K562 (cell line): ENCODE measurements at regions not wholly inside any gene's neighbourhood (a gene's known extent, or its start where the extent isn't known, plus 50 kb on each side); places are given as distances from the start of the nearest gene placed in this dataset.

Experiments used
- ATAC-seq: fragments of 200-7000 bp; cut with Tn5 transposase; 3 replicates; pipeline ENCODE4 v1.9.1; 2020; ENCODE audit warnings: moderate library complexity
- BruUV-seq: library from RNA; stranded (reverse); fragments of 400-500 nt; replicated peaks from 2 replicates; lab custom pipeline; 2021; lab: Mats Ljungman, UMichigan
- CTCF ChIA-PET: fragments of 300-600 bp; formaldehyde crosslinking; extraction: SDS; loops from one replicate; lab custom pipeline; 2021; ENCODE audit warnings: low intra/inter-chr PET ratio; lab: Yijun Ruan, JAX
- POLR2A ChIA-PET: fragments of 300-600, 350-650 bp; sonication (Branson Sonifier 250); formaldehyde crosslinking; extraction: SDS; loops from one replicate; lab custom pipeline; 2021; ENCODE audit warnings: antibody characterized with exemption, inconsistent platforms; lab: Yijun Ruan, JAX
- DNase-seq, 4 experiments: peaks; one replicate each; pipeline versions ENCODE4 v3.0.0 to v3.0.0-alpha.2; 2011 to 2018; ENCODE audit warnings: low spot score in 3 of 4, mixed read lengths in 3 of 4; ENCODE audit errors: extremely low read depth in 1 of 4
- FAIRE-seq: peaks from 2 replicates; lab custom pipeline; 2011; peaks lifted over from hg19 to GRCh38; lab: Jason Lieb, UNC
- H2AFZ ChIP-seq: 2 replicates; pipeline ENCODE4 v1.6.0; 2011; ENCODE audit warnings: low read depth, low read length, control low read depth, inconsistent platforms
- H3K27ac ChIP-seq: fragments of 200-600 bp; 3 replicates; pipeline ENCODE4 v1.8.0; 2011; ENCODE audit warnings: low read depth, mild to moderate bottlenecking, control low read depth, inconsistent platforms, low read length, moderate library complexity, mixed read lengths; ENCODE audit errors: extremely low read depth
- H3K27me3 ChIP-seq, 2 experiments: fragments of 300-600 bp in 1 of 2; 2 replicates in 1 of 2; 3 replicates in 1 of 2; pipeline versions ENCODE4 v1.6.0 to v1.8.0; 2011; ENCODE audit warnings: inconsistent platforms in 2 of 2, low read length in 2 of 2, mild to moderate bottlenecking in 1 of 2, mixed read lengths in 1 of 2, moderate library complexity in 1 of 2; ENCODE audit not compliant: control insufficient read depth in 2 of 2, insufficient read depth in 2 of 2
- H3K36me3 ChIP-seq: fragments of 300-600 bp; 3 replicates; pipeline ENCODE4 v1.8.0; 2011; ENCODE audit warnings: mild to moderate bottlenecking, low read length, inconsistent platforms; ENCODE audit not compliant: control insufficient read depth, insufficient read depth
- H3K4me1 ChIP-seq, 2 experiments: fragments of 200-600 bp in 1 of 2; replicated peaks in 1 of 2; 2 replicates in 1 of 2; 3 replicates in 1 of 2; pipeline versions ENCODE4 v1.5.1 to v1.8.0; 2011; ENCODE audit warnings: inconsistent platforms in 2 of 2, low read length in 2 of 2, mild to moderate bottlenecking in 1 of 2, mixed read lengths in 1 of 2, moderate library complexity in 1 of 2; ENCODE audit not compliant: control insufficient read depth in 2 of 2, insufficient read depth in 2 of 2
- H3K4me2 ChIP-seq: 2 replicates; pipeline ENCODE4 v1.6.1; 2011; ENCODE audit warnings: low read length, control low read depth, inconsistent platforms, mixed read lengths; ENCODE audit not compliant: insufficient read depth
- H3K4me3 ChIP-seq: fragments of 200-600 bp; sonication (generic), shearing (Covaris generic); 2 replicates; pipeline ENCODE4 v1.5.1; 2016; ENCODE audit warnings: control low read depth, inconsistent platforms
- H3K79me2 ChIP-seq: fragments of 200-600 bp; 3 replicates; pipeline ENCODE4 v1.8.0; 2011; ENCODE audit warnings: low read length, inconsistent platforms; ENCODE audit not compliant: control insufficient read depth, insufficient read depth
- H3K9ac ChIP-seq, 2 experiments: 2 replicates each; pipeline versions ENCODE4 v1.6.0 to v1.6.1; 2011; ENCODE audit warnings: low read depth in 2 of 2, low read length in 2 of 2, control low read depth in 1 of 2, inconsistent platforms in 1 of 2, mild to moderate bottlenecking in 1 of 2, mixed read lengths in 1 of 2; ENCODE audit not compliant: insufficient read depth in 1 of 2
- H3K9me1 ChIP-seq: one replicate; pipeline ENCODE4 v1.6.0; 2011; ENCODE audit warnings: inconsistent platforms, mild to moderate bottlenecking, low read length, moderate library complexity; ENCODE audit not compliant: control insufficient read depth, insufficient read depth
- H3K9me3 ChIP-seq: replicated peaks from 2 replicates; pipeline ENCODE4 v1.5.1; 2011; ENCODE audit warnings: low read depth, low read length, inconsistent platforms; ENCODE audit not compliant: control insufficient read depth, insufficient read depth
- H4K20me1 ChIP-seq: replicated peaks from 2 replicates; pipeline ENCODE4 v1.6.1; 2011; ENCODE audit warnings: low read length, inconsistent platforms, mixed read lengths; ENCODE audit not compliant: control insufficient read depth, insufficient read depth
- ADNP ChIP-seq: fragments of 200-800 bp; sonication (Bioruptor generic); IDR thresholded peaks from 2 replicates; pipeline ENCODE4 v1.6.1; 2016; ENCODE audit warnings: missing genetic modification characterization, missing compliant biosample characterization
- CBFA2T2 ChIP-seq: fragments of 450-650 bp; conservative IDR thresholded peaks from 2 replicates; pipeline ENCODE4 v1.6.1; 2017; ENCODE audit warnings: mild to moderate bottlenecking
- ILK ChIP-seq: fragments of 450-650 bp; IDR thresholded peaks from 2 replicates; pipeline ENCODE4 v1.6.1; 2016; ENCODE audit warnings: missing genetic modification characterization, low read depth, mild to moderate bottlenecking, missing compliant biosample characterization, moderate library complexity, borderline replicate concordance
- NCOA2 ChIP-seq, 2 experiments: fragments of 450-650 bp; IDR thresholded peaks; 2 replicates each; pipeline ENCODE4 v1.6.1; 2018; ENCODE audit warnings: mild to moderate bottlenecking in 2 of 2, moderate library complexity in 1 of 2; ENCODE audit not compliant: partially characterized antibody in 2 of 2
- NKRF ChIP-seq: fragments of 450-650 bp; IDR thresholded peaks from 2 replicates; pipeline ENCODE4 v1.6.1; 2016; ENCODE audit warnings: borderline replicate concordance
- TBP ChIP-seq: optimal IDR thresholded peaks from 2 replicates; pipeline ENCODE3; 2011; ENCODE audit warnings: low read depth, low read length, improper control_type of control experiment
- ZBED1 ChIP-seq: IDR thresholded peaks from 2 replicates; pipeline ENCODE4 v1.6.1; 2014
- ZBTB17 ChIP-seq: fragments of 450-650 bp; formaldehyde crosslinking; IDR thresholded peaks from 2 replicates; pipeline ENCODE4 v1.4.0; 2020; ENCODE audit warnings: mild to moderate bottlenecking
- ZC3H4 ChIP-seq: sonication (generic); formaldehyde crosslinking; IDR thresholded peaks from 2 replicates; pipeline ENCODE4 v1.9.0; 2021; ENCODE audit warnings: missing genetic modification reagents, borderline replicate concordance
- ZFP30 ChIP-seq: fragments of 250-450 bp; sonication (Bioruptor Pico); IDR thresholded peaks from 2 replicates; pipeline ENCODE4 v1.8.0; 2022; ENCODE audit warnings: moderate library complexity, mild to moderate bottlenecking, inconsistent platforms, borderline replicate concordance
- ZNF707 ChIP-seq: fragments of 250-450 bp; sonication (Bioruptor Pico); conservative IDR thresholded peaks from 2 replicates; pipeline ENCODE4 v1.8.0; 2022; ENCODE audit warnings: inconsistent platforms, mild to moderate bottlenecking, moderate library complexity
- WGBS: fragments of 100-300 bp; shearing (Covaris generic); methylation state at CpG from one replicate; pipeline ENCODE4 v1.1.6; 2016; ENCODE audit warnings: low coverage, mixed read lengths; ENCODE audit not compliant: insufficient coverage; ENCODE audit errors: missing lambda C conversion rate; 5-methylcytosine and 5-hydroxymethylcytosine counted together
- in situ Hi-C: fragments of 300-500 bp; cut with MboI; formaldehyde crosslinking; loops from 4 replicates; pipeline ENCODE4 v1.15.0; 2018; ENCODE audit warnings: inconsistent platforms, mixed read lengths
- intact Hi-C: fragments of 100-400 bp; cut with micrococcal nuclease; formaldehyde crosslinking; loops from 2 replicates; pipeline ENCODE4 v1.14.2; 2022

- H3K27me3 ChIP-seq: no peaks in the 10 kb centered on the region
- no peaks in the 10 kb centered on the region for H3K36me3 ChIP-seq
- CTCF ChIA-PET: no interaction called here
- BruUV-seq: no TSS peak
- no peak overlapping the region for H3K27ac ChIP-seq
- no peaks in the 10 kb centered on the region for H3K4me1 ChIP-seq
- ATAC-seq (no peak), FAIRE-seq (no peak), DNase-seq (no peak)
- H3K9ac ChIP-seq: no peak overlapping the region
- no peak overlapping the region for H3K4me3 ChIP-seq
- H3K9me1 ChIP-seq: no peaks in the 10 kb centered on the region
- intact Hi-C loops: no loop called here
- WGBS: 0% methylated on average over 2 of the region's 2 CpGs
- H4K20me1 ChIP-seq: no peaks in the 10 kb centered on the region
- in situ Hi-C loops: no loop called here
- no peaks in the 10 kb centered on the region for H3K9me3 ChIP-seq
- H2AFZ ChIP-seq: no peak overlapping the region
- TF ChIP-seq TBP (no peak), ZBTB17 (CRISPR knock-in tag) (no peak), ILK (tag) (no peak), NKRF (no peak), NCOA2 (IDR thresholded peaks at IDR 0.05; ENCODE audit: partially characterized antibody in 2 of 2) (no peak), ZC3H4 (CRISPR knock-in tag) (no peak), ZFP30 (CRISPR knock-in tag) (no peak), ZBED1 (no peak), ADNP (tag) (no peak), ZNF707 (CRISPR knock-in tag) (no peak), CBFA2T2 (no peak)
- no peaks in the 10 kb centered on the region for H3K79me2 ChIP-seq
- H3K4me2 ChIP-seq: no peak overlapping the region
- POLR2A ChIA-PET: no interaction called here
Measured at GRCh38 chr4:135492439-135492838, 1290.8 kb upstream of the PABPC4L start.
